Activated CD4-positive, alpha-beta T cell treated with anti-CD3 and anti-CD28 coated beads, Interleukin-2, Interleukin-4, amounts not matched to agents 100 ng/mL and 50 ng/mL, durations not matched to agents 16 hours and 8 hours (primary cell): ENCODE measurements at regions not wholly inside any gene's neighbourhood (a gene's known extent, or its start where the extent isn't known, plus 50 kb on each side); places are given as distances from the start of the nearest gene placed in this dataset.

Experiments
- DNase-seq: peaks from one replicate; pipeline ENCODE4 v3.0.0-alpha.2; 2020; ENCODE audit warnings: low spot score

DNA sequence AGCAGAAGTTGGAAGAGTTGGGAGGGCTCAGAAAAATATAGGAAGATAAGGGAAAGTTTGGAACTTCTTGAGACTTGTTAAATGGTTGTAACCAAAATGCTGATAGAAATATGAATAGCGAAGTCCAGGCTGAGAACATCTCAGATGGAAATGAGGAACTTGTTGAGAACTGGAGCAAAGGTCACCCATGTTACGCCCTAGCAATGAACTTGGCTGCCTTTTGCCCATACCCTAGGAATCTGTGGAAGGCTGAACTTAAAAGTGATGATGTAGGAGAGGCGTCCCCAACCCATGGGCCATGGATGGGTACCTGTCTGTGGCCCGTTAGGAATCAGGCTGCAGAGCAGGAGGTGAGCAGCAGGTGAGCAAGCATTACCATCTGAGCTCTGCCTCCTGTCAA is 347.8 kb downstream of the ARL4A start:
- no peak for DNase-seq

DNA sequence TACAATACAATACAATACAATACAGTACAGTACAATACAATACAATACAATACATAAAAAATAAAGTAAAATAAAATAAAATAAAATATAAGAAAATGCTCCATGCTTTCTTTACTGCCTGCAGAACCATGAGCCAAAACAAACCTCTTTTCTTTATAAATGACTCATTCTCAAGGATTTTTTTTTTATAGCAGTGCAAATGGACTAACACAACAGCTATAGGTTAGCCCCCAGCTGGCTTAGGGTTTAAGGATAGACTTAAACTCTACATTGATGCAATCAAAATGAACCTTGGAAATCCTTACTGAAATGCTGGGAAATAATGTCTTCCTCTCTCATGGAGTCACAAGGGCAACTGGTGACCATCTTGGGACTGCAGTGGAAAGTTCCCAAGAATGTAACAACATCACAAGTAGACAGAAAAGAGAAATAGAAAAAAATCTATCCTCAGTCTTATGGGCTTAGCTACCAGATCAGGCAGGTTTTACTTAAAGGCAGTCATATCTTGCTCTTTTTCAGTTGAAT is 348.9 kb downstream of the ARL4A start:
- DNase-seq, result no peak

DNA sequence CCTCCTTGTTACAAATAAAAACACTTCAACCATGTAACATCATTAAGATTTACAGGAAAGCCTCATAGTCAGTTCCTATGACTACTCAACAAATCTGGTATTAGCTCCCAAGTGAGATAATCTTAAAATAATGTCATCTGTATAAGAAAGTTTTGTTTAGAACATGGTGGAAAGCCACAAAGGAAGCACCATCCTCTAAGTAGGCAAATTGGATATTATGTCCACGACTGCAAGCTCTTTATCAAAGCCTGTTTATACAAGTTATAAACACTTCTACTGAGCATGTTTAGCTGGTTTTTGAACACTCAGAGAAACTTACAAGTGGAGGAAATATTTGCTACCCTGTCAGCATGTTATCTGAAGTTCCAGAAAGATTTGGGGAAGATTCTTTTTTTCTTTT is 349.8 kb downstream of the ARL4A start:
- no peak for DNase-seq

DNA sequence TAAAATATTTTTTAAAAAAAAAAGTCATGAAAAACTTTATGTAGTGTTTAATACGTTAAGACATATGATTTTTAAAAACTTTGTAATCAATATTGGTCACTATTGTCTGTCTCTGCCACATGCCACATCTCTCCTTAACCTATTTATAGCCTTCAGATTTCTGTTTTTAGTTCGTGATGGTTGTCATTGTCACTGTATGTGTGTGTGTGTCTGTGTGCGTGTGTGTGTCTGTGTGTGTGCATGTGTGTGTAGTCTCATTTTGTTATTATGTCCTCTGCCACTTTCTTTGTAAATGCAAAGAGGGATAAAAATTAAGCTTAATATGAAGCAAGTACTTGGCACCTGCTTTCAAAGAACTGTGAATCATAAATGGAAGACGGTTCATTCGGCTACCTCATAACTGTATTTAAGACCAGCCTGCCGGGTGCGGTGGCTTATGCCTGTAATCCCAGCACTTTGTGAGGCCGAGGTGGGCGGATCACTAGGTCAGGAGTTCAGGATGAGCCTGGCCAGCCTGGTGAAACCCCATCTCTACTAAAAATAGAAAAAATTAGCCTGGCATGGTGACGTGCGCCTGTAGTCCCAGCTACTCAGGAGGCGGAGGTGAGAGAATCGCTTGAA is 354.0 kb downstream of the ARL4A start:
- DNase-seq, result no peak

DNA sequence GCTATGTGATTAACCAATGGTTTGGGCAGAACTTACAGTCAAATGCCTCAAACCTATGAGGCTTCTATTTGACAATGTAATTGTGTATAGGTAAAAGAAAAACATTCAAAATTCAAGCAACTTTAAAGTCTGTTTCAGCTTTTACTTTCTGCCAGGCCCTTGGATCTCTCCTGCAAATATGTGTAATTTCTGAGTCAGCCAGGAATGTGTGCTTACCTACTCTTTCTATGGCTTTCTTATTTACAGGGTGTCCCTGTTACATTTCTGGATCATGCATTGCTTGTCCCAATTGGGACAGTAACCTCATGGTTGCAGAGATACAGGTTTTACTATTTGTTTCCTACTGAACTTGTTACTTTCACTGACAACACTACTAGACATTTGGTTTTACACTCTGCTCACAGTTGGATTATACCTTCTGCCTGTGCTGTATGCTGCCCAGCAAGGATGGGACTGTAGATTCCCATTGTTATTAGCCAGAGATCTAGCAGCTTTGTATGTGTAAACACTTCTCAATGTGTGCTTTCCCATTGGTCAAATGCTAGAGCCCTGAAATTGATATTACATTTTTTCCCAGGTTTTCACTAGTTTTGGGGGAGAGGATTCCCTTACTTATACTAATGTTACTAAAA is 355.3 kb downstream of the ARL4A start:
- DNase-seq, result no peak

DNA sequence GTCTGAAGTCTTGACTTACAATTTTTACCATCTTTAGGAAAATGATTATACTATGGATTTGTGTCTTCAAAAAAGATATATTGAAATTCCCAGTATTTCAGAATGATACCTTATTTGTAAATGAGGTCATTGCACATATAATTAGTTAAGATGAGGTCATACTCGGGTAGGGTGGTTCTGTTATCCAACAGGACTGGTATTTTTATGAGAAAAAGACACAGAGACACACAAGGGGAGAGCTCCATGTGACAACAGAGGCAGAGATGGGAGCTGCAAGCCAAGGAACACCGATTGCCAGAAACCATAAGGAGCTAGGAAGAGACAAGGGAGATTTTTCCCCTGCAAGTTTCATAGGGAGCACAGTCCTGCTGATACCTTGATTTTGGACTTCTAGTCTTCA is 356.9 kb downstream of the ARL4A start:
- DNase-seq, result no peak

DNA sequence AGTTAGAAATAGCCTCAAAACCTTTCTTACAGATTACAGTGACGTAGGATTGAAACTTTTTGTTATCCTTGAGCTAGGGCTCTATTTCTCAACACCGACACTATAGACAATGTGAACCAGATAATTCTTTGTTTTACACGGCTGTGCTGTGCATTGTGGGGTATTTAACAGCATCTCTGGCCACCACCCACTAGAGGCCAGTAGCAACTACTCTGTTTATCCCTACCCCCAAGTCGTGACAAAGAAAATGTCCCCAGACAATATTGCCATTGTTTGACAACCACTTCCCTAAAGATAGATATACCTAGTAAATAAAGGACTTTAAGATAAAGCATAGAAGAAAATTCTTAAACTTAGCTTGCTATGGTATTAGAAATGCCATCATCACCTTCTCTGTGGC is 359.6 kb downstream of the ARL4A start:
- no peak for DNase-seq

DNA sequence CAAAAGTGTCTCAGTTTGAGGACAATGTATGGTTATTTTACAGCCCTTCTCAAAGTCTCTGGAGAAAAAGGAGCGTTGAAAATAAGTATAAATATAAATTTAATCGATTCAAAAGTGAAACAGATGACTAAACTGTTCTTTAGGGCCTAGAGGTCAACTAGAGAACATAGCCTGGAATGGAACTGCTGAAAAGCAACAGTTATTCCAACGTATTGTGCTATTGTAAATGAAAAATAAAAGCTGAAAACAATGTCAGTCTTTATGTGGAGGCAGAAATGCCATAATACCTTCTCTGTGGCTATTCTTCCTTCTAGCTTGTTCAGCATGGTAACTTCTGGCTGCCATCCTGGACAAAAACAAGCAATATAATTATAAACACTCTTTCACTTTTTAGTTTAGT is 362.5 kb downstream of the ARL4A start:
- DNase-seq, result no peak

DNA sequence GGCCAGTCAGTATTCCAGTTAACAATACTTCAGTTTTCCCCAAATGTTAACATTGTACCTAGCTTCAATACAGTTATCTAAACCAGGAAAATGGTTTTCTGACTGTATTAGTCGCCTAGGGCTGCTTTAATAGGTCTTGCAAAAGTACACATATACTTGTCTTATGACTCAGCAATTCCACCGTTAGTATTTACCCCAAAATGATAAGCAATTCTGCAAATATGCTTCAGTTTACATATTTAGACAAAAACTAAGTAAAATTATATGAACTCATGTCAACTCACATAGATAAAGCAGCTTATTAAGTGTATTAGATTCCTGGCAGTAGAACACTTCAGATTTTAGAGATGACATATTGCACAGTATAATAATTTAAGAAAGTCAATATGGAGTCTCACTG is 363.3 kb downstream of the ARL4A start:
- no peak for DNase-seq

DNA sequence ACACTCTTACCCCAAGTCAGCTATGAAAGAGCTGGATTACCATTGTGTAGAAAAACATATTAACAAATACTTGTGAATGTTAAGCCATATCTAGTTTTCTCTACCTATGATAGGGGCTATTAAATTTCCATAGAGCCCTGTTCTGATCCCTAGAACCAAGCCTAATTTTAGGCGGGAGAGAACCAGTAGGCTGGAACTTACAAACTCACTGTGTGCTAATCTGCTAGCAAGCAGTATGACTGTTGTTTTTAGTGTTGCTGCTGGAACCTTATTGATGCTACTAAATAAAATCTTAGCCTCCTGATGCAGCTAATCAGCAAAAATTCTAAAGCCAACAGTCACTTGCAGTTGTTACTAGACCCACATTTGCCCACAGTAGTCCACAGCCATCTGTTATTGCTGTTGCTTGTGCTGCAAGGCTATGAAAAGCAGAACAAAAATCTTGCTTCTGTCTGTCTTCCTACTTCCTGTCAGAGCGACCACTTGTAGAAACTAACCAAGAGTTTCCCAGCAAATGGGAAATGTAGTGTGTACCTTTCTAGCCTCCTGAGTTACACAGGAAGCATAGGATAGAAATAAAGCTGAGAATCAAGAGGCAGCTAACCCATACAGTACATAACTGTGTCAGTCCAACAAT is 368.4 kb downstream of the ARL4A start:
- no peak for DNase-seq

DNA sequence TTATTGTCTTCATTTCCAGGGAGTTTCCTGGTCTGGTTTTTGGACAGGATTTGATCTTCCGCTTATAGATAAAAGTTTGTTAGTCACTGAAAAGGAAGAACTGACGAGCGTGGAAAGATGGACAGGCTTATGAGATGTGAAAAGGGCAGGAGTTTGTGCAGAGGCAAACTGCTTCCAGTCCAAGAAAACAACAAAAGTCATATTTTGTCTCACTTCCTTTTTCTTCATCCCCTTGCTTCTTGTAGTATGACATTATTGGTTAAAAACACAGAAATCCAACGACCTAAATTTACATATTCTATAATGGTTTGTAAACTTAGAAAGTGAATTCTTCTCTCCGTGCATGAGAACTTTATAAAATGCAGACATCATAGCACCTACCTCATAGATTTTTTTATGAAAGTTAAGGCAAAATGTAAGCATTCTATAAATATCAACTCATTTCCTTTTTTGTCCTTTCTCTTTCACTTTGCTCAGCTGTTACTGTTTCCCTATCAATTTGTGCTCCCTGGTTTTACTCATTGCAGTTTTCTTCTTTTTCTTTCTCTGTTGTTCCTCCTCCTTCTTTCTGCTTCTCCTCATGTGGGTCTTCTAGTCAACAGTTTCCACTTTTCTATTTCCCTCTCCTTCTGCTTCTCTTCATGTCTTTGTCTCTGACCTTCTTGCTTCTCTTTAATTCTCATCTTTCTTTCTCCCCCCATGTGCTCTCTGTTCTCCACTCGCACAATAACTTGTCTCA is 370.2 kb downstream of the ARL4A start:
- no peak for DNase-seq

DNA sequence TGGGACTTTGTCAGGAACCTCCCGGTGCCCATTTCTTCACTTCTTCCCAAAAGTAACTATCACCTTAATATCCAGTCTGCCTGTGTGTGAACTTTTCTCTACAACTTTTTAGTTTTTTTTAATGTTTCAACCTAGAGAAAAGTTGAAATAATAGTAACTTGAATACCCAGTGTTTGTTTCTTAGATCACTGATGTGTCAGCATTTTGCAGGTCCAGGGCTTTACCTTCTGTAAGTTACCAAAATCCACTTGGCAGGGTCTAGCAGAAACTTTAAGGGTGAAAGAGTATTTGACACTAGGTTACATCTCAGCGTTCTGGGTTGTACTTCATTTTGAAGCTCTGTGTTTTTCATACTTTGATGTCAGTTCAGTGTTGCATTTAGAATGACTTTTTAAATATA is 372.7 kb downstream of the ARL4A start:
- DNase-seq, result no peak

DNA sequence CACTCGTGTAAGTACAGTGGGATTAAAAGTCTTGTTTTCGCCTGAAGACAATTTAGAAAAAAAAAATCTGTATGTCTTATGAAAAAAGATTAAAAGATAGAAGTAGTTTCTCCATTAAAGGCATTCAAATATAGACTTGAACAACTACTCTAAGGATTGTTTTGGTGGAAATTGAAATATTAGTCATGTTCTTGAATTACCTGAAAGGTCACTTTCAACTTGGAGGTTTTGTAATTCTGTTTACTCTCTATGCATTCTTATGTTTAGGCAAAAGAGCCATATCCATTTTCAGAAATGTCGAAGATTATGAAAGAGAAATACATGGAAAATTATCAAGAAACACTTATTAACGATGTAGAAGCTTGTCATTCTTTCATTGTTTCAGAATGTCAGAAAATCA is 373.7 kb downstream of the ARL4A start:
- no peak for DNase-seq

DNA sequence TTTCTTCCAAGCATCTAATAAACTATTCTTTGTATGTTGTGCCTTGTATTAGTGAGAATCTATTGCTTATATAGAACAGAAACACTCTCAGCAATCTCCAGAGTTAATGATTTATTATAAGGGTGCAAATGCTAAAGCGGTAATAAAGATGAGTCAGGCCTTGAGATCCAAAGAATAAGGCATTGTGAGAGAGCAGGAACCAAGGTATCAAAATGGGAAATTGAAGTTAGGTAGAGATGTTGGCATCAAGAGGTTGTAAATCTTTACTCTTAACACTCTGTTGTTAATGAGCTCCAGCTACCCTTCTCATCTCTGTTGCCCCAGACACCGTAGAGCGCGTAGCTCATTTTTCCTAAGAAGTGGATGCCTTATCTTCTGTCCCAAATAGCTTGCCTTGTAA is 375.2 kb downstream of the ARL4A start:
- DNase-seq, result no peak

DNA sequence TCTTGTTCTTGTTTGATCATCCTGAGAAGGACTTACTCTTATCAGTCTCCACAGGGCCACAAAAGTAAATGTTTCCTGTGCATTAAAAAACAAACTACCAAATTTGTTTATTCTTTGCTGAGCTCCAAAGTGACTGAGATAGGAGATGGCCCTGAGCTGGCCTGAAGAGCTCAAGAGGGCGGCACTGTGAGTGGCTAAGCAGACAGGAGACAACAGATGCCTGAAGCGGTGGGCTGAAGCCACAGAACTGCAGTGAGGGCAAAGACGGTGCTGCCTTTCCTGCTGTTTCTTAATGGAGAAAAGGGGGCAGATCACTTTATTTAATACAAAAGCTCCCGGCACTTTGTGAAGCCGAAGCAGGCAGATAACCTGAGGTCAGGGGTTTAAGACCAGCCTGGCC is 379.6 kb downstream of the ARL4A start:
- DNase-seq, result no peak

DNA sequence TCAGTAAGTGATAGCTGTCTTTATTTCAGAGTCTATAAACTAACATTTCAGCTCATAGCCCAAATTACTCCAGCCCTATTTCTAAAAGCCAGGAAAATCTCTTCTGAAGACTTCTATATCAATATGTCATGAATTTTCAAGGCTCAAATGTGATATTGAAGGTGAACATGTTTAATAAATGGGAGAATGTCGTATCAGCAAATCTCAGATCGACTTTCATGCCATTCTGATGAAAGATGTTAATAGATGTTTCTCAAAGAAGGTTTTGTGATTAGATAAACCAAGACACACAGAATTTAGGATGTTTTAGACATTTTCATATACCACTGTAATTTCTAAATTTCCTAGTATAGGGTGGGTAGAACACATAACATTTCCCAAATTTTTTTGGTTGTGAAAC is 380.6 kb downstream of the ARL4A start:
- no peak for DNase-seq

DNA sequence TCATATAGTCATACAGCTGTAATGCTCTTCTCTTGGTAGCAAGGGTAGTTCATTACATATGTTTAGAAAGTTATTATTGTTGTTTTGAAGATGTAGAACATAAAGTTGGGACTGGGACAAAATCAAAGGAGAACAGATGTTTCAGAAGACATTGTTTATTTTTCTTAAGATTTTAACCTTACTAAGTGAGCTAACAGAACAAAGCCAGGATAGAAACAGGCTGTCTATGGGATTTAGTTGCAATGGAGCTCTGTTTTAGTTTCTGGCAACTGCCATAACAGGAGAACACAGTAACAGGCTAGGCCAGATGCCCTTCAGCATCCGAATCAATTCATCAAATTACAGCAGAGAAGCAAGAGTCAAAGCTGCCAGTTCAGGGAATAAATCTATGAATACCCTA is 382.4 kb downstream of the ARL4A start:
- no peak for DNase-seq

DNA sequence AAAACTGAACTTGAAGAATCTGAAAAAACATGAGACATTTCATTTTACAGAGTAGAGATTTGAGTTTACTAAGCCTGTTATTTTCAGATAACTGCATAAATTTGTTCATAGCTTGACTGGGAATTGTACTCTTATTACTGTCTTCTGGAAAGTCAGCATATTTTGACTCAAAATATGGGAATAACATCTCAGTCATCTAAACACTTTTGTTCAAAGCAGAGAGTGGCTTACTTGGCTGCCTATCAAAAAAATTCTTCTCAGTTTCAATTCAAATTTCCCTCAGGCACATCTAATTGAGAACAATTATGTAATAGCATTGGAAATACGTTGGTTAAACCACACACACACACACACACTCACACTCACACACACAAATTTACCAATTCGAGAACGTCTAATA is 384.6 kb downstream of the ARL4A start:
- DNase-seq, result no peak

DNA sequence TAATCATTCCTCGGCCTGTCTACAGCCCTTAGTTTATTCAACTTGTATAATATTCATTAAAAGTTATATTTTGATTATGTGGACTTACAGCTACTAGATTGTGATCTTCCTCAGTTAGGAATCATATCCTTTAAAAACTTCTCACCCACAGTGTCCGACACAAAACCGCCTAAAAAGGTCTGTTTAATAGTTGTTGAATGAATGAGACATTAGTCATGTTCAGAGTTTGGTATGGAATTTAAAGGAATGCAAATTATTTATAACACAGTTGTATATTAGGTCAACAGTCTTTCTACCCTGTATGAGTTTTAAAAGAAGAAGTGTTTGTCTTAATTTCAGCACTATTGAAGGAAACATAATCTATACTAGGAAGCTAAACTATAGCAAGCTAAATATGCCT is 390.0 kb downstream of the ARL4A start:
- DNase-seq, result no peak

DNA sequence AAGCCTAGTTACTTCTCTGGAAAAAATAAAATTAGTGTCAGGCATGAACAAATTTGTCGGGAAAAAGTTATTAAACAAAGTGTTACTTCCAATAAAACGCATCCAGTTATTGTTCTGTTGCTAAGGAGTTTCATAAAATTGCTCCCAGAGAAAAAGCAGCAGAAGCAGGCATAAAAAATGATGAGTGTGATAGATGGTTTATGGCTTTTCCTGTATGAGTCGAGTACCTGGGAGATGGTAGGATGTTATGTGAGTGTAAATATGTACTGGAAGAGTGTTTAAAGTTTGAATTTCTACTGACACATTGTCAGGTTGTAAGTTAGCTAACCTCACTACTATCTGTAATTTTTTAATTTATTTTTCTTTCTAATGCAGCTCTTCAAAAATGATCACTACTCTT is 390.7 kb downstream of the ARL4A start:
- no peak for DNase-seq

DNA sequence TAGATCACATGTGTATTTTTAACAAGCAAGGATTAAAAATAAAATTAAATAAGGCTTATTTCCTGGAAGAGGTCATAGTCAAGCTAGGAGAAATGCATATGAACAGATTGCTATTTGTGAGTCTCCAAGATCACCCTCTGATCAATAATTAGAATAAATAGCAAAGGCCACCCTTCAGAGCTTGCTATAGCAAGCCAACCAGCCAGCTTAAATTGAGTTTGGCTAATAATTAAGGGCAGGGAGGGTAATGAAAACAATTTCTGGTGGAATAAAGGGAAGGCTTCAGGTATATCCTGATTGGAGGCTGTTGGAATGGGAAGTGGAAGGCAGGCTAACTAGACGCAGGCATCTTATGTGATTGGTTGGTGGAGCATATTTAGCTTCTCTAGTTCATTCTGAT is 403.5 kb downstream of the ARL4A start:
- no peak for DNase-seq

DNA sequence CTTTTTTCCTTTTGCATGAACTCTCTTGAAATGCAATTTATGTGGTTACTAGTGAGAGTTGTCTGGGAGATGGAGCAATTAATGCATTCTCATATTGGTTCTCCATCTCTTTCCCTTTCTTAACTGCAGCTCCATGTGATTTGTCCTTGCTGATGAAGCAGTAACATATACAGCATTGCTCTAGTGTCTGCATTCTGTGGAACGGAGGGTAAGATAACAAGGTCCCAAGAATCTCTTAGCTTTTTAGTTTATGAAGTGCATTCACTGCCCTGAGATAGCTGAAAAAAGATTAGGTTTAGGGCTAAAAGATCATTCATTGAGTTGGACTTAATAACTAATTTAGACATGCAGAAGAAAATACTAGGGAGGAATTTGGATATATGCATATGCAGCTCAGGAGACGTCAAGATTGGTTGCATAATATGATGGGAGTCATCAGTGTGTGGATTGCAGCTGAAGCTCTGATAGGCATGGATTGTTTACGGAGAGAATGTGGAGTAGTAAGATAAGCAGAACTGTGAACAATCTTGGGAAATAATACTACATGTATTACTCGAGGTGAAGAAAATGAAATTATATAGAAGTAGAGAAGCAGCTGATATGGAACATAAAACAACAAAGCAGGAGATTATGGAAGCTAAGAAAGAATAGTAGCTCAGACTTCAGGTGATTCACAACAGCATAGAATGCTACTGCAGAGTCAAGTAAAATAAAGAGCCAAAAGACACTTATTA is 404.7 kb downstream of the ARL4A start:
- DNase-seq, result no peak

DNA sequence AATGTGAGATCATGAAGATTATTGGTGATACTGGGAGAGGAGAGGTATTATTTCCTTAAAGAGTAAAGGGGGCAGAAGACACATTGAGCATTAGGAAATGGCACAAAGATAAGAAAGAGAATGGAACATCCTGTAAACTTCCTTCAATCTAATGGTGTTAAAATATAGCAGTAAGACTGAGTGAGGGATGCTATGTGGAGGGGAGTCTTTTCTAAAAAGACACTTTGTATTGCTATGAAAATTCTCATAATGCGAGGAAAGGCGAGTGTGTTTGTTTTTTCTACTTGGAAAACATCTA is 405.2 kb downstream of the ARL4A start:
- no peak for DNase-seq
